CD8-positive, alpha-beta memory T cell (primary cell): ENCODE measurements at regions not wholly inside any gene's neighbourhood (a gene's known extent, or its start where the extent isn't known, plus 50 kb on each side); places are given as distances from the start of the nearest gene placed in this dataset.

Experiments used
- CTCF ChIA-PET: fragments of 350-600 bp; sonication (Branson Sonifier 250); formaldehyde crosslinking; loops from one replicate; lab custom pipeline; 2021; ENCODE audit warnings: antibody characterized with exemption; lab: Charles Lee
- POLR2A ChIA-PET: fragments of 350-600 bp; sonication (Branson Sonifier 250); formaldehyde crosslinking; loops from one replicate; lab custom pipeline; 2021; ENCODE audit warnings: antibody characterized with exemption; lab: Charles Lee
- DNase-seq, 5 donors: peaks; one replicate each; pipeline versions ENCODE4 v3.0.0 to v3.0.0-alpha.2; 2020 to 2022; ENCODE audit warnings: mixed read lengths in 1 of 5
- H3K27ac ChIP-seq: one replicate; pipeline ENCODE4 v1.7.0; 2013; ENCODE audit warnings: low read depth, mild to moderate bottlenecking, low read length, moderate library complexity
- H3K27me3 ChIP-seq: 2 replicates; pipeline ENCODE4 v1.7.0; 2013; ENCODE audit warnings: low read length, mild to moderate bottlenecking; ENCODE audit not compliant: insufficient read depth, poor library complexity, severe bottlenecking
- H3K36me3 ChIP-seq: 2 replicates; pipeline ENCODE4 v1.7.0; 2013; ENCODE audit warnings: mild to moderate bottlenecking, low read length, moderate library complexity; ENCODE audit not compliant: insufficient read depth
- H3K4me1 ChIP-seq: 2 replicates; pipeline ENCODE4 v1.7.0; 2013; ENCODE audit warnings: mild to moderate bottlenecking, low read length, moderate library complexity; ENCODE audit not compliant: insufficient read depth
- H3K4me3 ChIP-seq: 2 replicates; pipeline ENCODE4 v1.7.0; 2013; ENCODE audit warnings: mild to moderate bottlenecking, low read length
- H3K9me3 ChIP-seq: 2 replicates; pipeline ENCODE4 v1.7.0; 2013; ENCODE audit warnings: mild to moderate bottlenecking, low read length
- H3K27ac Mint-ChIP-seq, 8 donors: one replicate each; pipeline ENCODE4 v1.8.0; 2020 to 2021; ENCODE audit warnings: mixed read lengths in 8 of 8, mild to moderate bottlenecking in 6 of 8, inconsistent platforms in 3 of 8, moderate library complexity in 3 of 8
- H3K27me3 Mint-ChIP-seq, 2 donors: one replicate each; pipeline ENCODE4 v1.8.0; 2020 to 2021; ENCODE audit warnings: mixed read lengths in 2 of 2, mild to moderate bottlenecking in 1 of 2, moderate library complexity in 1 of 2
- H3K36me3 Mint-ChIP-seq, 3 donors: one replicate each; pipeline ENCODE4 v1.8.0; 2020 to 2021; ENCODE audit warnings: mixed read lengths in 3 of 3, inconsistent platforms in 1 of 3, mild to moderate bottlenecking in 1 of 3
- H3K4me1 Mint-ChIP-seq, 3 donors: one replicate each; pipeline ENCODE4 v1.8.0; 2020 to 2021; ENCODE audit warnings: mixed read lengths in 3 of 3, inconsistent platforms in 1 of 3, mild to moderate bottlenecking in 1 of 3
- H3K4me3 Mint-ChIP-seq, 7 donors: one replicate each; pipeline ENCODE4 v1.8.0; 2020 to 2021; ENCODE audit warnings: mixed read lengths in 7 of 7, mild to moderate bottlenecking in 6 of 7, moderate library complexity in 4 of 7, inconsistent platforms in 2 of 7
- H3K9me3 Mint-ChIP-seq, 5 donors: one replicate each; pipeline ENCODE4 v1.8.0; 2020 to 2022; ENCODE audit warnings: mixed read lengths in 5 of 5, mild to moderate bottlenecking in 3 of 5, moderate library complexity in 2 of 5, inconsistent platforms in 1 of 5

DNA sequence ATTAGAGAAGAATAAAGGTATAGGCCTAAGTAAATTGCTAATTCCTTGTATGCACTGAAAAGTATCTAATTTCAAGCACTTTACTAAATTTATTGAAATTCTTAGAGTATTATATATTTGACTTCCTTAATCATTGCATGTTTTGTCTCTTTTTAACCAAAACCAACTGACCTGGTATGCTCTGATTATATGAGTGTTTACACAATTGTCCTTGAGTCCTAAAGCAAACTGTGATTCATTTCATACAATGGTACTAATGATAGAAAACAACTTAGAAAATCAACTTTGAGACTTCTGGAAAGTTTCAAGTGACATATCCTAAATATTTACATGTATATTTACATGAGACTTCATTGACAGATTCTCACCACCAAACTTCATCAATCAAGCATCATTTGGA lies 1177.1 kb downstream of the ADGRL3 start:
- no peaks in the 10 kb centered on the region for H3K4me1 ChIP-seq
- no peak overlapping the region for H3K27ac ChIP-seq
- no peaks in the 10 kb centered on the region for H3K4me1 Mint-ChIP-seq
- no peak overlapping the region for H3K4me3 ChIP-seq
- ChIA-PET CTCF (no interaction called here), POLR2A (no interaction called here)
- no peak overlapping the region for H3K4me3 Mint-ChIP-seq
- H3K27ac Mint-ChIP-seq, result no peak overlapping the region
- no peak for DNase-seq
- H3K27me3 ChIP-seq, result no peaks in the 10 kb centered on the region
- peaks cover 1 to 49% (median 11%) of the 10 kb centered on the region in 5 donors for H3K9me3 Mint-ChIP-seq
- H3K27me3 Mint-ChIP-seq, result no peaks in the 10 kb centered on the region
- H3K36me3 Mint-ChIP-seq, result no peaks in the 10 kb centered on the region
- H3K36me3 ChIP-seq, result no peaks in the 10 kb centered on the region
- no peaks in the 10 kb centered on the region for H3K9me3 ChIP-seq

DNA sequence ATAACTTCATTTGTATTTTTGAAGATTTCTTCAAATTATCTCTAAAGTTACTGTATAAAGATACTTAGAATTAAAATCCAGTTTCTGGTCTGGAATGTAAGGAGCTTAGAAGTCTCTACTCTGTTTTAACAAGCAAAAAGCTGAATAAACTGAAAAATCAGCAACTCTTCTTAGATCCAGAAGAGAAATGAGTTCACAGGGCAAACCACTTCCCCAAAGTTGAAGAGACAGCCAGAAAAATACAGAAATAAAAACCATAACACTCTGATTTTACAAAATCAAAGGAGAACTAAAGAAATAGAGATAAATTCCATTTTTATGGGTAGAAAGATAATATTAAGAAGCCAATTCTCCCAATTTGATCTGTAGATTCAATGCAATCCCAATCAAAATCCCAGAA lies 1166.8 kb downstream of the ADGRL3 start:
- Histone ChIP-seq H3K27ac (no peak overlapping the region), H3K4me3 (no peak overlapping the region), H3K27me3 (no peaks in the 10 kb centered on the region), H3K9me3 (no peaks in the 10 kb centered on the region), H3K4me1 (no peaks in the 10 kb centered on the region), H3K36me3 (no peaks in the 10 kb centered on the region)
- DNase-seq, result no peak
- Mint-ChIP-seq H3K27ac (no peak overlapping the region), H3K4me1 (no peaks in the 10 kb centered on the region), H3K9me3 (peaks cover 9 to 33% (median 18%) of the 10 kb centered on the region in 5 donors), H3K36me3 (no peaks in the 10 kb centered on the region), H3K4me3 (no peak overlapping the region), H3K27me3 (no peaks in the 10 kb centered on the region)
- ChIA-PET POLR2A (no interaction called here), CTCF (no interaction called here)

DNA sequence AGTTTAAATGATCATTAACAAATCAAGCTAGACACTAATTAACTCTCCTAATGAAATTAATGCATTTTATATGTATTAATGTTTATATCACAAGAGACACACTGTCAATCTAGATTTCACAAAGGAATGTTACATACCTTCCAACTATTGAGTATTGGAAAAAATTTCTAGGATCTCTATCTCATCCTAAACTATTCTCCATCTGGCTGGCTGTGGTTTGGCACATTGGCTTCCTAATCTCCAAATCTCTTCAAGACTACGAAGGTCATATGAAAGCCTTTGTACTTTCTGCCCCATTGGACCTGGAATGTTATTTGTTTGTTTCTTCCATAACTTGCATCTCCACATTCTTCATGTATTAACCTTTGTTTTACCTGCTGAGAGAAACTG lies 1160.0 kb downstream of the ADGRL3 start:
- Histone ChIP-seq H3K36me3 (no peaks in the 10 kb centered on the region), H3K4me3 (no peak overlapping the region), H3K27me3 (no peaks in the 10 kb centered on the region), H3K27ac (no peak overlapping the region), H3K9me3 (no peaks in the 10 kb centered on the region), H3K4me1 (no peaks in the 10 kb centered on the region)
- no peak overlapping the region for H3K27ac Mint-ChIP-seq
- POLR2A ChIA-PET, result no interaction called here
- no peaks in the 10 kb centered on the region for H3K36me3 Mint-ChIP-seq
- no peak for DNase-seq
- H3K4me3 Mint-ChIP-seq, result no peak overlapping the region
- peaks cover 10 to 24% (median 14%) of the 10 kb centered on the region in 5 donors for H3K9me3 Mint-ChIP-seq
- H3K4me1 Mint-ChIP-seq, result no peaks in the 10 kb centered on the region
- H3K27me3 Mint-ChIP-seq, result no peaks in the 10 kb centered on the region
- CTCF ChIA-PET, result no interaction called here

DNA sequence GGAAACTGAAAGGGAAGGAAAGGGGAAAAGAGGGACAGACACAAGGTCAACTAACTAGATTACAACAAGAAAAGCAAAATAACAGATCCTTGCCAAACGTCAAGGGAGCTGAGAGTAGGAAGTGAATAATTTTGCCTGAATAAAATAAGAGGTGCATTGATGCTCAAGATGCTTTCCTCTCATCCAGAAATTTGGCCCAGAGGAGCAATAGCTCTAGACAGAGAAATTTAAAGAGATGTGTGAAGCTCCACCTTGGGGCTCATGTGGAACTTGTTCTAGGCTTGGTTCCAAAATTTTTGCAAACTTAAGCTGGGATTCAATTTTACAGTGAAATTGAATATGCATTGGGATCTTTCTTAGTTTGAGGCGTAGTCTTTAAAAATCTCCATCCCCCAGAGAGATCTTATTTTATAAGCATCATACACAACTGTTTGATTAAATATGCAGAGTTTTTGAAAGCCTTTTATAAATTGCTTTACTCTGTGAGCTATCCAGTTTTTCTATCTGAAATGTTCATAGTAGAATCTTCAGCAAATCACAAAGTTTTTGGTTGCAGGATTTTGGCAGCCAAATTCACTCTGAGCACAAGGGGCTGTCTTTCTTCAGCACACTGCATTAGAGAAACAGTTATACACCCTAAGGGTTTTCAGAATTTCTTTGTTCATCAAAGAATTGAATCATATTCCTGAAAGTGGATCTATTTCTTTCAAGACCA lies 1159.5 kb downstream of the ADGRL3 start:
- Mint-ChIP-seq H3K27ac (no peak overlapping the region), H3K36me3 (no peaks in the 10 kb centered on the region), H3K4me1 (no peaks in the 10 kb centered on the region), H3K4me3 (no peak overlapping the region), H3K27me3 (no peaks in the 10 kb centered on the region), H3K9me3 (peaks cover 9 to 19% (median 16%) of the 10 kb centered on the region in 5 donors)
- no peak overlapping the region for H3K27ac ChIP-seq
- no peak overlapping the region for H3K4me3 ChIP-seq
- H3K36me3 ChIP-seq, result no peaks in the 10 kb centered on the region
- no peaks in the 10 kb centered on the region for H3K9me3 ChIP-seq
- POLR2A ChIA-PET, result no interaction called here
- no peaks in the 10 kb centered on the region for H3K27me3 ChIP-seq
- H3K4me1 ChIP-seq, result no peaks in the 10 kb centered on the region
- CTCF ChIA-PET, result no interaction called here
- DNase-seq, result no peak

DNA sequence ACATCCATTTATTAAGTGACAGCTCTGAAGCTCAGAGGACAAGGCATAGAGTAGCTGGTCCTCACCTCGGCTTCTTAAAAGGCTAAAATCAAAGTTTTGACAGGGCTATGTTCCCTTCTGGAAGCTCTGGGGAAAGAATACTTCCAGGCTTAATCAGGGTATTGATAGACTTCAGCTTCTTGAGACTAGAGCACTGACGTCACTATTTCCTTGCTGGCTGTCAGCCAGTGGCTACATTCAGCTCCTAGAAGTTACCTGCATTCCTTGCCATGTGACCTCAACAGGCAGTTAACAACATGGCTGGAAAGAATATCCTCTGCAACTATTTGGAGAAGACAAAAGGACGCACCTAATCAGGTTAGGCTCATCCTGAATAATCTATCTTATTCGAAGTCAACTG lies 1144.8 kb downstream of the ADGRL3 start:
- ChIA-PET POLR2A (no interaction called here), CTCF (no interaction called here)
- Mint-ChIP-seq H3K4me1 (no peaks in the 10 kb centered on the region), H3K4me3 (no peak overlapping the region), H3K27ac (no peak overlapping the region), H3K9me3 (peaks cover 3 to 47% (median 21%) of the 10 kb centered on the region in 5 donors), H3K36me3 (no peaks in the 10 kb centered on the region), H3K27me3 (no peaks in the 10 kb centered on the region)
- no peaks in the 10 kb centered on the region for H3K4me1 ChIP-seq
- no peak overlapping the region for H3K27ac ChIP-seq
- no peaks in the 10 kb centered on the region for H3K9me3 ChIP-seq
- no peaks in the 10 kb centered on the region for H3K36me3 ChIP-seq
- no peak for DNase-seq
- no peaks in the 10 kb centered on the region for H3K27me3 ChIP-seq
- H3K4me3 ChIP-seq, result no peak overlapping the region

DNA sequence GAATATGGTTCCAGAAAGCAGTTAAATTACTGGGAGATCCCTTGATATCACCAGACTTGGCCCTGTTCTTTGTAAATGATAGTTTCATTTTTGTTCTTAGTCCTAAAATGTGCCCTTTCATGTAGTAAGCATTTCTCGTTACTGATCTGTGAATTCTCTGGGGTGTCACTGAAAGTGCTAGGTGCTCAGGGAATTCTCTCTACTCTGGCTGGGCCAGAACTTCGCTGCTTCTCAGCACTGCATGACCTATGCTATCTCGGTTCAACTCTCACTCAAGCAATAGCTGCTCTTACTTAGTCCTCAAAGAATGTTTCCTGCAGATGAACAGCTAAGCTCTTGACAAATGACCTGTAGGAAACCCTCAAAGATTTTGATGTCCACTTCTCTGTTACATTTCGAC lies 1144.3 kb downstream of the ADGRL3 start:
- no peaks in the 10 kb centered on the region for H3K27me3 ChIP-seq
- CTCF ChIA-PET, result no interaction called here
- peaks cover 4 to 47% (median 24%) of the 10 kb centered on the region in 5 donors for H3K9me3 Mint-ChIP-seq

DNA sequence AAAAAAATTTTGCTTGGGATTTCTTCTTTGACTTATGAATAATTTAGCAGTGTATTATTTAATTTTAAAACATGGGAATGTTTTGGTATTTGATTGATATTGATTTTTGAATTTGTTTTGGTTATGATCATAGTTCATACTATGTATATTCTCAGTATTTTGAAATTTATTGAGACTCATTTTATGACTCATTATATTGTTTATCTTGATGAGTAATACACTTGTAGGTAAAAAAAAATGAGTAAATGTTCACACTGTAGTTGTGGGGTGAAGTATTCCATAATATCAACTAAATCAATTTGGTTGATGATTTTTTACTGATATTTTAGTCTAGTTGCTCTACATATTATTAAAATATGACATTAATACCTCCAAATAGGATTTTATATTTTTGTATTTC lies 1142.2 kb downstream of the ADGRL3 start:
- no peaks in the 10 kb centered on the region for H3K9me3 ChIP-seq
- no peaks in the 10 kb centered on the region for H3K4me1 ChIP-seq
- no peak for DNase-seq
- H3K4me3 ChIP-seq, result no peak overlapping the region
- Mint-ChIP-seq H3K9me3 (peaks cover 11 to 58% (median 30%) of the 10 kb centered on the region in 5 donors), H3K4me3 (no peak overlapping the region), H3K27me3 (no peaks in the 10 kb centered on the region), H3K27ac (no peak overlapping the region), H3K4me1 (no peaks in the 10 kb centered on the region), H3K36me3 (no peaks in the 10 kb centered on the region)
- H3K27ac ChIP-seq, result no peak overlapping the region
- no peaks in the 10 kb centered on the region for H3K27me3 ChIP-seq
- ChIA-PET CTCF (no interaction called here), POLR2A (no interaction called here)
- no peaks in the 10 kb centered on the region for H3K36me3 ChIP-seq

More for the DNA sequence above, 1144.3 kb downstream of the ADGRL3 start:
- Mint-ChIP-seq H3K27ac (no peak overlapping the region), H3K36me3 (no peaks in the 10 kb centered on the region), H3K4me1 (no peaks in the 10 kb centered on the region), H3K27me3 (no peaks in the 10 kb centered on the region), H3K4me3 (no peak overlapping the region)
- H3K4me1 ChIP-seq, result no peaks in the 10 kb centered on the region
- no peak overlapping the region for H3K27ac ChIP-seq
- no peaks in the 10 kb centered on the region for H3K9me3 ChIP-seq
- no peaks in the 10 kb centered on the region for H3K36me3 ChIP-seq
- POLR2A ChIA-PET, result no interaction called here
- no peak overlapping the region for H3K4me3 ChIP-seq
- no peak for DNase-seq

DNA sequence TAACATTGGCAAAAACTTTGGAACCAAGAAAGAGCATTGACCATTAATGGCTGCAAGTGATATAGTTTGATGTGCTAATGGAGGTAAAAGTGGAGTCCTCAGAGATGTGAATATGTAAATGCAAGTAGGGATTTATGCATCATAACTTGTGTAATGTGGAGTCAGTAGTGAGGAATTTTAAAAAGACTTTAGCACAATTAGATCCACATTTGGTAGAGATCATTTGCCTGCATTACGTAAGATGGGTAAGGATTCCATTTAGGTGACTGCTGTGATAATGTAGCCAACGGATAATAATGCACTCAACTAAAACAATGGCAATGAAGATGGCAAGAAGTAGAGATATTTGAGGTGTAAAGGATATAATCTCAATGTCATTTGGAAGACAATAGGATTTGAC lies 1128.4 kb downstream of the ADGRL3 start:
- no peak for DNase-seq
- POLR2A ChIA-PET, result no interaction called here
- CTCF ChIA-PET, result no interaction called here
- H3K4me3 Mint-ChIP-seq, result no peak overlapping the region
- H3K4me1 Mint-ChIP-seq, result no peaks in the 10 kb centered on the region
- H3K27me3 Mint-ChIP-seq, result no peaks in the 10 kb centered on the region
- no peaks in the 10 kb centered on the region for H3K36me3 Mint-ChIP-seq
- Histone ChIP-seq H3K27ac (no peak overlapping the region), H3K27me3 (no peaks in the 10 kb centered on the region), H3K4me1 (no peaks in the 10 kb centered on the region), H3K4me3 (no peak overlapping the region), H3K9me3 (no peaks in the 10 kb centered on the region), H3K36me3 (no peaks in the 10 kb centered on the region)
- no peak overlapping the region for H3K27ac Mint-ChIP-seq
- peaks cover under 1 to 23% (median 17%) of the 10 kb centered on the region in 5 donors for H3K9me3 Mint-ChIP-seq
